K562 (cell line): ENCODE measurements at regions not wholly inside any gene's neighbourhood (a gene's known extent, or its start where the extent isn't known, plus 50 kb on each side); places are given as distances from the start of the nearest gene placed in this dataset.

Source experiments
- ATAC-seq: fragments of 200-7000 bp; cut with Tn5 transposase; 3 replicates; pipeline ENCODE4 v1.9.1; 2020; ENCODE audit warnings: moderate library complexity
- BruUV-seq: library from RNA; stranded (reverse); fragments of 400-500 nt; replicated peaks from 2 replicates; lab custom pipeline; 2021; lab: Mats Ljungman, UMichigan
- CTCF ChIA-PET: fragments of 300-600 bp; formaldehyde crosslinking; extraction: SDS; loops from one replicate; lab custom pipeline; 2021; ENCODE audit warnings: low intra/inter-chr PET ratio; lab: Yijun Ruan, JAX
- POLR2A ChIA-PET: fragments of 300-600, 350-650 bp; sonication (Branson Sonifier 250); formaldehyde crosslinking; extraction: SDS; loops from one replicate; lab custom pipeline; 2021; ENCODE audit warnings: antibody characterized with exemption, inconsistent platforms; lab: Yijun Ruan, JAX
- DNase-seq, 4 experiments: peaks; one replicate each; pipeline versions ENCODE4 v3.0.0 to v3.0.0-alpha.2; 2011 to 2018; ENCODE audit warnings: low spot score in 3 of 4, mixed read lengths in 3 of 4; ENCODE audit errors: extremely low read depth in 1 of 4
- FAIRE-seq: peaks from 2 replicates; lab custom pipeline; 2011; peaks lifted over from hg19 to GRCh38; lab: Jason Lieb, UNC
- H2AFZ ChIP-seq: 2 replicates; pipeline ENCODE4 v1.6.0; 2011; ENCODE audit warnings: low read depth, low read length, control low read depth, inconsistent platforms
- H3K27ac ChIP-seq: fragments of 200-600 bp; 3 replicates; pipeline ENCODE4 v1.8.0; 2011; ENCODE audit warnings: low read depth, mild to moderate bottlenecking, control low read depth, inconsistent platforms, low read length, moderate library complexity, mixed read lengths; ENCODE audit errors: extremely low read depth
- H3K27me3 ChIP-seq, 2 experiments: fragments of 300-600 bp in 1 of 2; 2 replicates in 1 of 2; 3 replicates in 1 of 2; pipeline versions ENCODE4 v1.6.0 to v1.8.0; 2011; ENCODE audit warnings: inconsistent platforms in 2 of 2, low read length in 2 of 2, mild to moderate bottlenecking in 1 of 2, mixed read lengths in 1 of 2, moderate library complexity in 1 of 2; ENCODE audit not compliant: control insufficient read depth in 2 of 2, insufficient read depth in 2 of 2
- H3K36me3 ChIP-seq: fragments of 300-600 bp; 3 replicates; pipeline ENCODE4 v1.8.0; 2011; ENCODE audit warnings: mild to moderate bottlenecking, low read length, inconsistent platforms; ENCODE audit not compliant: control insufficient read depth, insufficient read depth
- H3K4me1 ChIP-seq, 2 experiments: fragments of 200-600 bp in 1 of 2; replicated peaks in 1 of 2; 2 replicates in 1 of 2; 3 replicates in 1 of 2; pipeline versions ENCODE4 v1.5.1 to v1.8.0; 2011; ENCODE audit warnings: inconsistent platforms in 2 of 2, low read length in 2 of 2, mild to moderate bottlenecking in 1 of 2, mixed read lengths in 1 of 2, moderate library complexity in 1 of 2; ENCODE audit not compliant: control insufficient read depth in 2 of 2, insufficient read depth in 2 of 2
- H3K4me2 ChIP-seq: 2 replicates; pipeline ENCODE4 v1.6.1; 2011; ENCODE audit warnings: low read length, control low read depth, inconsistent platforms, mixed read lengths; ENCODE audit not compliant: insufficient read depth
- H3K4me3 ChIP-seq: fragments of 200-600 bp; sonication (generic), shearing (Covaris generic); 2 replicates; pipeline ENCODE4 v1.5.1; 2016; ENCODE audit warnings: control low read depth, inconsistent platforms
- H3K79me2 ChIP-seq: fragments of 200-600 bp; 3 replicates; pipeline ENCODE4 v1.8.0; 2011; ENCODE audit warnings: low read length, inconsistent platforms; ENCODE audit not compliant: control insufficient read depth, insufficient read depth
- H3K9ac ChIP-seq, 2 experiments: 2 replicates each; pipeline versions ENCODE4 v1.6.0 to v1.6.1; 2011; ENCODE audit warnings: low read depth in 2 of 2, low read length in 2 of 2, control low read depth in 1 of 2, inconsistent platforms in 1 of 2, mild to moderate bottlenecking in 1 of 2, mixed read lengths in 1 of 2; ENCODE audit not compliant: insufficient read depth in 1 of 2
- H3K9me1 ChIP-seq: one replicate; pipeline ENCODE4 v1.6.0; 2011; ENCODE audit warnings: inconsistent platforms, mild to moderate bottlenecking, low read length, moderate library complexity; ENCODE audit not compliant: control insufficient read depth, insufficient read depth
- H3K9me3 ChIP-seq: replicated peaks from 2 replicates; pipeline ENCODE4 v1.5.1; 2011; ENCODE audit warnings: low read depth, low read length, inconsistent platforms; ENCODE audit not compliant: control insufficient read depth, insufficient read depth
- H4K20me1 ChIP-seq: replicated peaks from 2 replicates; pipeline ENCODE4 v1.6.1; 2011; ENCODE audit warnings: low read length, inconsistent platforms, mixed read lengths; ENCODE audit not compliant: control insufficient read depth, insufficient read depth
- BRCA1 ChIP-seq, 2 experiments: fragments of 450-650 bp in 1 of 2; sonication (generic) in 1 of 2; formaldehyde crosslinking in 1 of 2; IDR thresholded peaks; 2 replicates each; pipeline versions ENCODE4 v1.5.0 to v1.6.1; 2017 to 2020; ENCODE audit warnings: mild to moderate bottlenecking in 1 of 2, missing genetic modification reagents in 1 of 2
- CHCHD3 ChIP-seq: fragments of 250-450 bp; sonication (Bioruptor Pico); IDR thresholded peaks from 2 replicates; pipeline ENCODE4 v2.1.2; 2022; ENCODE audit warnings: mild to moderate bottlenecking
- FOXK2 ChIP-seq, 2 experiments: fragments of 450-650 bp; IDR thresholded peaks in 1 of 2; conservative IDR thresholded peaks in 1 of 2; 2 replicates each; pipeline ENCODE4 v1.6.1; 2016; ENCODE audit warnings: low read depth in 2 of 2, mild to moderate bottlenecking in 1 of 2
- GATAD2A ChIP-seq: fragments of 450-650 bp; IDR thresholded peaks from 2 replicates; pipeline ENCODE4 v1.6.1; 2017
- HNRNPK ChIP-seq: fragments of 200-400 bp; formaldehyde crosslinking; IDR thresholded peaks from one replicate; pipeline ENCODE4 v1.6.1; 2018; ENCODE audit warnings: mild to moderate bottlenecking, low read depth, low read length; ENCODE audit not compliant: poor library complexity, severe bottlenecking
- MED1 ChIP-seq: sonication (generic); formaldehyde crosslinking; IDR thresholded peaks from 2 replicates; pipeline ENCODE4 v1.8.1; 2023; ENCODE audit warnings: missing genetic modification reagents, borderline replicate concordance
- SMAD4 ChIP-seq: fragments of 250-450 bp; sonication (Bioruptor Pico); conservative IDR thresholded peaks from 2 replicates; pipeline ENCODE4 v1.8.0; 2021; ENCODE audit warnings: inconsistent platforms, mild to moderate bottlenecking, moderate library complexity
- SNIP1 ChIP-seq: fragments of 450-650 bp; IDR thresholded peaks from 2 replicates; pipeline ENCODE4 v1.7.1; 2017; ENCODE audit warnings: low read depth, mild to moderate bottlenecking
- TCF7 ChIP-seq: sonication (generic); IDR thresholded peaks from 2 replicates; pipeline ENCODE4 v1.6.1; 2016; ENCODE audit warnings: antibody characterized with exemption, borderline replicate concordance
- ZNF133 ChIP-seq: fragments of 250-450 bp; sonication (Bioruptor Pico); IDR thresholded peaks from 2 replicates; pipeline ENCODE4 v1.4.0; 2020; ENCODE audit warnings: mild to moderate bottlenecking
- ZNF644 ChIP-seq: fragments of 200-800 bp; sonication (Bioruptor generic); IDR thresholded peaks from 2 replicates; pipeline ENCODE4 v1.6.1; 2016; ENCODE audit warnings: low read depth, missing genetic modification characterization, missing compliant biosample characterization
- ZNF707 ChIP-seq: fragments of 250-450 bp; sonication (Bioruptor Pico); conservative IDR thresholded peaks from 2 replicates; pipeline ENCODE4 v1.8.0; 2022; ENCODE audit warnings: inconsistent platforms, mild to moderate bottlenecking, moderate library complexity
- WGBS: fragments of 100-300 bp; shearing (Covaris generic); methylation state at CpG from one replicate; pipeline ENCODE4 v1.1.6; 2016; ENCODE audit warnings: low coverage, mixed read lengths; ENCODE audit not compliant: insufficient coverage; ENCODE audit errors: missing lambda C conversion rate; 5-methylcytosine and 5-hydroxymethylcytosine counted together
- in situ Hi-C: fragments of 300-500 bp; cut with MboI; formaldehyde crosslinking; loops from 4 replicates; pipeline ENCODE4 v1.15.0; 2018; ENCODE audit warnings: inconsistent platforms, mixed read lengths
- intact Hi-C: fragments of 100-400 bp; cut with micrococcal nuclease; formaldehyde crosslinking; loops from 2 replicates; pipeline ENCODE4 v1.14.2; 2022
- TF ChIP-seq, protein P1 (sequence below): sonication (generic); formaldehyde crosslinking; IDR thresholded peaks from 2 replicates; pipeline ENCODE4 v1.8.0; 2023; ENCODE audit warnings: mild to moderate bottlenecking, missing genetic modification reagents
- TF ChIP-seq, protein P2 (sequence below): sonication (generic); formaldehyde crosslinking; IDR thresholded peaks from 2 replicates; pipeline ENCODE4 v1.8.1; 2023; ENCODE audit warnings: mild to moderate bottlenecking, missing genetic modification reagents

DNA sequence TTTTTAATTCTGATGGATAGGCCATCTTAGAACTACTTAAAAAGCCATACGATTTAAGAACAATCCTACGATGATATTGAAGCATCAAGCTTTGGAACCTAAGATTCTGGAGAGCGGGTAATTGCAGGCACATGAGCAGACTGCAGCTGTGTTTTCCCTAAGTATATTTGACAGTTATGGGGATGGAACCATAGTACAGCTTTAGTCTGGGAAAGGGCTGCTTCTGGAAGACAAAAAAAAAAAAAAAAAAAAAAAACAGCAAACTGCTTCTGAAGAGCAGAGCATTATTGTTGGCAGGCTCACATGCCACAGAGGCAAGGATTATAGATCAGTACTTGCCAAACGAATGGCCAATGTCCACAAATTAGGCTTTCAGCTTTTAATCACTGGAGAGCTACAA is 1618.7 kb downstream of the AMY1C start (continued):
- TF ChIP-seq, protein P1, sequence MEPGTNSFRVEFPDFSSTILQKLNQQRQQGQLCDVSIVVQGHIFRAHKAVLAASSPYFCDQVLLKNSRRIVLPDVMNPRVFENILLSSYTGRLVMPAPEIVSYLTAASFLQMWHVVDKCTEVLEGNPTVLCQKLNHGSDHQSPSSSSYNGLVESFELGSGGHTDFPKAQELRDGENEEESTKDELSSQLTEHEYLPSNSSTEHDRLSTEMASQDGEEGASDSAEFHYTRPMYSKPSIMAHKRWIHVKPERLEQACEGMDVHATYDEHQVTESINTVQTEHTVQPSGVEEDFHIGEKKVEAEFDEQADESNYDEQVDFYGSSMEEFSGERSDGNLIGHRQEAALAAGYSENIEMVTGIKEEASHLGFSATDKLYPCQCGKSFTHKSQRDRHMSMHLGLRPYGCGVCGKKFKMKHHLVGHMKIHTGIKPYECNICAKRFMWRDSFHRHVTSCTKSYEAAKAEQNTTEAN (CRISPR knock-in tag): no peak
- TF ChIP-seq ZNF707 (CRISPR knock-in tag) (no peak), SNIP1 (no peak), ZNF133 (CRISPR knock-in tag) (no peak), GATAD2A (no peak), MED1 (CRISPR knock-in tag) (no peak)
- TF ChIP-seq, protein P2, sequence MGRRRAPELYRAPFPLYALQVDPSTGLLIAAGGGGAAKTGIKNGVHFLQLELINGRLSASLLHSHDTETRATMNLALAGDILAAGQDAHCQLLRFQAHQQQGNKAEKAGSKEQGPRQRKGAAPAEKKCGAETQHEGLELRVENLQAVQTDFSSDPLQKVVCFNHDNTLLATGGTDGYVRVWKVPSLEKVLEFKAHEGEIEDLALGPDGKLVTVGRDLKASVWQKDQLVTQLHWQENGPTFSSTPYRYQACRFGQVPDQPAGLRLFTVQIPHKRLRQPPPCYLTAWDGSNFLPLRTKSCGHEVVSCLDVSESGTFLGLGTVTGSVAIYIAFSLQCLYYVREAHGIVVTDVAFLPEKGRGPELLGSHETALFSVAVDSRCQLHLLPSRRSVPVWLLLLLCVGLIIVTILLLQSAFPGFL (CRISPR knock-in tag): no peak

DNA sequence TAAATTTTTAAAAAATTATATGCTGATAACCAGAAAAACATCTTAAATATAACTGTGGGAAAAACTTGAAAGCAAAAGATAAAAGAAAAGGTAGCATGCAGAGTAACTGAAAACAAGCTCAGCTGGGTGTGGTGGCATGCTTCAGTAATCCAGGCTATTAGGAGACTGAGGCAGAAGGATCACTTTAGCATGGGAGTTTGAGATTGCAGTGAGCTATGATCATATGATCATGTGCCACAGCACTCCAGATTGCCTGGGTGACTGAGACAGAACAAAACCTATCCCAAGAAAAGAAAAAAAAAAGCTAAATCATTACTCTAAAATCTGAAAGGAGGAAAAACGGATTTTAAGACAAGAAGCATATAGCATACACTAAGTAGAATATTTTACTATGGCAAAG is 1624.0 kb downstream of the AMY1C start:
- in situ Hi-C loops: no loop called here
- no peaks in the 10 kb centered on the region for H3K79me2 ChIP-seq
- ChIA-PET CTCF (no interaction called here), POLR2A (no interaction called here)
- no peak overlapping the region for H2AFZ ChIP-seq
- H3K4me2 ChIP-seq: no peak overlapping the region
- H3K36me3 ChIP-seq: no peaks in the 10 kb centered on the region
- WGBS: 0% methylated on average over 1 of the region's 1 CpG
- DNase-seq (no peak), FAIRE-seq (no peak), ATAC-seq (no peak)
- H3K9me1 ChIP-seq: no peaks in the 10 kb centered on the region
- no peak overlapping the region for H3K27ac ChIP-seq
- no peaks in the 10 kb centered on the region for H3K9me3 ChIP-seq
- H3K4me3 ChIP-seq: no peak overlapping the region
- intact Hi-C loops: no loop called here
- BruUV-seq: no TSS peak
- no peaks in the 10 kb centered on the region for H4K20me1 ChIP-seq
- H3K9ac ChIP-seq: no peak overlapping the region
- TF ChIP-seq BRCA1 (IDR thresholded peaks at IDR 0.05): no peak
- no peak for TF ChIP-seq BRCA1 (CRISPR knock-in tag; IDR thresholded peaks at IDR 0.05)
- TF ChIP-seq ZNF644 (tag): no peak
- TF ChIP-seq TCF7: no peak
- TF ChIP-seq SMAD4 (CRISPR knock-in tag): no peak
- TF ChIP-seq HNRNPK: no peak
- TF ChIP-seq FOXK2 (conservative IDR thresholded peaks at IDR 0.05 in 1 of 2, IDR thresholded peaks at IDR 0.05 in 1 of 2; ENCODE audit: low read depth in 2 of 2): no peak
- TF ChIP-seq CHCHD3: no peak
- no peaks in the 10 kb centered on the region for H3K4me1 ChIP-seq
- H3K27me3 ChIP-seq: no peaks in the 10 kb centered on the region
